Upper lobe of left lung (tissue), 6 donors: ENCODE measurements at regions not wholly inside any gene's neighbourhood (a gene's known extent, or its start where the extent isn't known, plus 50 kb on each side); places are given as distances from the start of the nearest gene placed in this dataset.

Experiments used
- ATAC-seq, 2 donors: fragments of 200-7000 bp; cut with Tn5 transposase; one replicate each; pipeline ENCODE4 v1.9.1; 2022; ENCODE audit warnings: mild to moderate bottlenecking in 2 of 2, moderate library complexity in 2 of 2; ENCODE audit not compliant: low FRiP score in 2 of 2
- DNase-seq, 2 donors: peaks; one replicate each; pipeline ENCODE4 v3.0.0-alpha.2; 2019 to 2020
- H3K27ac ChIP-seq, 4 donors: fragments of 200-600 bp; sonication (generic); one replicate each; pipeline ENCODE4 v1.5.1; 2016 to 2019
- H3K27me3 ChIP-seq, 4 donors: fragments of 200-600 bp; sonication (generic); one replicate each; pipeline ENCODE4 v1.5.1; 2017 to 2019
- H3K36me3 ChIP-seq, 4 donors: fragments of 200-600 bp; sonication (generic); one replicate each; pipeline ENCODE4 v1.5.1; 2016 to 2019
- H3K4me1 ChIP-seq, 4 donors: fragments of 200-600 bp; sonication (generic); one replicate each; pipeline ENCODE4 v1.5.1; 2018 to 2019
- H3K4me3 ChIP-seq, 4 donors: fragments of 200-600 bp; sonication (generic); one replicate each; pipeline ENCODE4 v1.5.1; 2017 to 2019; ENCODE audit warnings: mild to moderate bottlenecking in 2 of 4, moderate library complexity in 1 of 4
- H3K9me3 ChIP-seq, 4 donors: fragments of 200-600 bp; sonication (generic); one replicate each; pipeline ENCODE4 v1.5.1; 2018 to 2019
- CTCF ChIP-seq, 6 experiments: fragments of 450-650 bp in 4 of 6; fragments of 200-600 bp in 2 of 6; sonication (generic) in 2 of 6; IDR thresholded peaks; one replicate each; pipeline ENCODE4 v1.5.1; 2016 to 2019; ENCODE audit warnings: antibody characterized with exemption in 6 of 6
- EP300 ChIP-seq, 4 donors: sonication (generic); formaldehyde crosslinking; IDR thresholded peaks; one replicate each; pipeline ENCODE4 v1.5.1; 2017; ENCODE audit warnings: antibody characterized with exemption in 4 of 4, control low read depth in 2 of 4
- POLR2A ChIP-seq, 4 donors: fragments of 450-650 bp; IDR thresholded peaks; one replicate each; pipeline ENCODE4 v1.5.1; 2016 to 2017; ENCODE audit warnings: antibody characterized with exemption in 4 of 4, mild to moderate bottlenecking in 2 of 4
- POLR2AphosphoS5 ChIP-seq, 2 donors: sonication (generic); formaldehyde crosslinking; IDR thresholded peaks; one replicate each; pipeline ENCODE4 v1.5.1; 2017; ENCODE audit warnings: antibody characterized with exemption in 2 of 2
- WGBS, 2 donors: methylation state at CpG; one replicate each; pipeline ENCODE4 v1.1.5; 2017 to 2018; 5-methylcytosine and 5-hydroxymethylcytosine counted together
- donor health status: DM: no; HTN: no; CAD: no; lungs with moderate emphysema.
- donor health status: DM: no; HTN: yes; CAD: no; lungs with severe emphysema.

GRCh38 chr3:188085584-188086560, 68.1 kb upstream of the LPP start:
- TF ChIP-seq POLR2AphosphoS5 (IDR thresholded peaks at IDR 0.05) = no peak
- no peak for TF ChIP-seq POLR2A (IDR thresholded peaks at IDR 0.05)
- TF ChIP-seq EP300 (IDR thresholded peaks at IDR 0.05) = no peak
- TF ChIP-seq CTCF (IDR thresholded peaks at IDR 0.05) = no peak
- ATAC-seq (no peak), DNase-seq (no peak)
- no peak overlapping the region for H3K27ac ChIP-seq
- no peaks in the 10 kb centered on the region for H3K9me3 ChIP-seq
- no peaks in the 10 kb centered on the region for H3K36me3 ChIP-seq
- WGBS, 2 donors = 51 to 76% methylated on average over 10 of the region's 10 CpGs
- no peaks in the 10 kb centered on the region for H3K4me1 ChIP-seq
- H3K27me3 ChIP-seq = no peaks in the 10 kb centered on the region
- no peak overlapping the region for H3K4me3 ChIP-seq

GRCh38 chr3:188088948-188089685, 64.8 kb upstream of the LPP start:
- 69 to 88% methylated on average over 4 of the region's 4 CpGs for WGBS, 2 donors
- TF ChIP-seq POLR2A (IDR thresholded peaks at IDR 0.05) (no peak), CTCF (IDR thresholded peaks at IDR 0.05) (no peak), POLR2AphosphoS5 (IDR thresholded peaks at IDR 0.05) (no peak), EP300 (IDR thresholded peaks at IDR 0.05) (no peak)
- Histone ChIP-seq H3K27me3 (no peaks in the 10 kb centered on the region), H3K9me3 (no peaks in the 10 kb centered on the region), H3K27ac (no peak overlapping the region), H3K4me3 (no peak overlapping the region), H3K4me1 (no peaks in the 10 kb centered on the region), H3K36me3 (no peaks in the 10 kb centered on the region)
- DNase-seq = no peak
- ATAC-seq = no peak

- Histone ChIP-seq H3K27me3 (no peaks in the 10 kb centered on the region), H3K9me3 (no peaks in the 10 kb centered on the region), H3K4me3 (no peak overlapping the region), H3K36me3 (no peaks in the 10 kb centered on the region), H3K27ac (no peak overlapping the region), H3K4me1 (no peaks in the 10 kb centered on the region)
- no peak for TF ChIP-seq EP300 (IDR thresholded peaks at IDR 0.05)
- no peak for TF ChIP-seq POLR2AphosphoS5 (IDR thresholded peaks at IDR 0.05)
- DNase-seq (no peak), ATAC-seq (no peak)
- WGBS, 2 donors = 79 to 82% methylated on average over 8 to 10 of the region's 10 CpGs
Observed at GRCh38 chr3:188090620-188091309, 63.2 kb upstream of the LPP start.

GRCh38 chr3:188091746-188092145, 62.2 kb upstream of the LPP start:
- 94 to 100% methylated on average over 2 of the region's 2 CpGs for WGBS, 2 donors

More at GRCh38 chr3:188091746-188092145, 62.2 kb upstream of the LPP start:
- H3K27ac ChIP-seq = no peak overlapping the region
- no peaks in the 10 kb centered on the region for H3K9me3 ChIP-seq
- H3K27me3 ChIP-seq = no peaks in the 10 kb centered on the region
- no peak overlapping the region for H3K4me3 ChIP-seq
- no peak for ATAC-seq
- H3K36me3 ChIP-seq = no peaks in the 10 kb centered on the region
- DNase-seq = no peak
- TF ChIP-seq EP300 (IDR thresholded peaks at IDR 0.05) (no peak), POLR2A (IDR thresholded peaks at IDR 0.05) (no peak), POLR2AphosphoS5 (IDR thresholded peaks at IDR 0.05) (no peak), CTCF (IDR thresholded peaks at IDR 0.05) (no peak)
- no peaks in the 10 kb centered on the region for H3K4me1 ChIP-seq
